K562 (cell line): ENCODE measurements at regions not wholly inside any gene's neighbourhood (a gene's known extent, or its start where the extent isn't known, plus 50 kb on each side); places are given as distances from the start of the nearest gene placed in this dataset.

Source experiments
- MCM3 ChIP-seq: fragments of 450-650 bp; IDR thresholded peaks from 2 replicates; pipeline ENCODE4 v1.6.1; 2016
- TEAD4 ChIP-seq, 2 experiments: sonication (generic) in 1 of 2; formaldehyde crosslinking in 1 of 2; IDR thresholded peaks; 2 replicates each; pipeline versions ENCODE4 v1.6.1 to v1.8.0; 2012 to 2022; ENCODE audit warnings: borderline replicate concordance in 1 of 2, inconsistent platforms in 1 of 2, low read length in 1 of 2, mild to moderate bottlenecking in 1 of 2, missing genetic modification reagents in 1 of 2
- ZBTB33 ChIP-seq: sonication (generic); formaldehyde crosslinking; IDR thresholded peaks from 2 replicates; pipeline ENCODE4 v1.8.1; 2023; ENCODE audit warnings: mild to moderate bottlenecking, missing genetic modification reagents
- ZNF175 ChIP-seq: fragments of 200-800 bp; sonication (Bioruptor generic); IDR thresholded peaks from 2 replicates; pipeline ENCODE4 v1.6.1; 2016; ENCODE audit warnings: low read depth, mild to moderate bottlenecking, missing genetic modification characterization, missing compliant biosample characterization
- ZNF561 ChIP-seq: fragments of 450-650 bp; formaldehyde crosslinking; conservative IDR thresholded peaks from 2 replicates; pipeline ENCODE4 v1.4.0; 2020; ENCODE audit warnings: mild to moderate bottlenecking, moderate library complexity

- no peak for TF ChIP-seq MCM3
- no peak for TF ChIP-seq ZBTB33
- no peak for TF ChIP-seq TEAD4 (IDR thresholded peaks at IDR 0.05; ENCODE audit: low read length)
- TF ChIP-seq TEAD4 (CRISPR knock-in tag; IDR thresholded peaks at IDR 0.05; ENCODE audit: borderline replicate concordance): no peak
- TF ChIP-seq ZNF561 (CRISPR knock-in tag): no peak
- TF ChIP-seq ZNF175: no peak
Observed at GRCh38 chr6:22062807-22063408, 233.9 kb downstream of the PRL start.
